ENCODE measurements at regions not wholly inside any gene's neighbourhood (a gene's known extent, or its start where the extent isn't known, plus 50 kb on each side); places are given as distances from the start of the nearest gene placed in this dataset.

- no peak for ATAC-seq (ENCODE audit: insufficient read depth, low read depth)
- Histone ChIP-seq H3K9ac (ENCODE audit: low read depth, low read length) (no peak overlapping the region), H2AFZ (ENCODE audit: low read depth, low read length) (no peak overlapping the region), H3K4me2 (ENCODE audit: insufficient read depth, low read length) (no peak overlapping the region), H3K4me1 (ENCODE audit: insufficient read depth, low read length) (no peaks in the 10 kb centered on the region), H3K4me3 (ENCODE audit: low read depth in 1 of 2, low read length in 2 of 2) (no peak overlapping the region), H3K27ac (ENCODE audit: low read length) (no peak overlapping the region), H4K20me1 (ENCODE audit: insufficient read depth, low read length) (no peaks in the 10 kb centered on the region), H3K27me3 (ENCODE audit: insufficient read depth, low read length, poor library complexity) (no peaks in the 10 kb centered on the region), H3K9me3 (ENCODE audit: insufficient read depth, low read length, severe bottlenecking) (no peaks in the 10 kb centered on the region), H3K36me3 (ENCODE audit: insufficient read depth, low read length) (no peaks in the 10 kb centered on the region), H3K79me2 (ENCODE audit: insufficient read depth, low read length) (no peaks in the 10 kb centered on the region)
- no peak for TF ChIP-seq CTCF (IDR thresholded peaks at IDR 0.05; ENCODE audit: borderline replicate concordance, extremely low read depth, low read length, poor library complexity, severe bottlenecking)
- no peak for TF ChIP-seq EZH2 (IDR thresholded peaks at IDR 0.05; ENCODE audit: borderline replicate concordance, low read depth, low read length, severe bottlenecking)
- no peak for DNase-seq
Measured at GRCh38 chr14:58769011-58769643, 131.4 kb downstream of the DACT1 start.

GRCh38 chr14:58769771-58770170 is 132.0 kb downstream of the DACT1 start:
- TF ChIP-seq CTCF (IDR thresholded peaks at IDR 0.05; ENCODE audit: borderline replicate concordance, extremely low read depth, low read length, poor library complexity, severe bottlenecking) (no peak), EZH2 (IDR thresholded peaks at IDR 0.05; ENCODE audit: borderline replicate concordance, low read depth, low read length, severe bottlenecking) (no peak)
- H3K4me1 ChIP-seq (ENCODE audit: insufficient read depth, low read length), result no peaks in the 10 kb centered on the region
- no peak overlapping the region for H3K4me3 ChIP-seq (ENCODE audit: low read depth in 1 of 2, low read length in 2 of 2)
- DNase-seq (no peak), ATAC-seq (ENCODE audit: insufficient read depth, low read depth) (no peak)
- no peaks in the 10 kb centered on the region for H3K36me3 ChIP-seq (ENCODE audit: insufficient read depth, low read length)
- H3K9ac ChIP-seq (ENCODE audit: low read depth, low read length), result no peak overlapping the region
- H3K27me3 ChIP-seq (ENCODE audit: insufficient read depth, low read length, poor library complexity), result no peaks in the 10 kb centered on the region
- H3K27ac ChIP-seq (ENCODE audit: low read length), result no peak overlapping the region
- no peak overlapping the region for H2AFZ ChIP-seq (ENCODE audit: low read depth, low read length)
- no peak overlapping the region for H3K4me2 ChIP-seq (ENCODE audit: insufficient read depth, low read length)
- no peaks in the 10 kb centered on the region for H3K9me3 ChIP-seq (ENCODE audit: insufficient read depth, low read length, severe bottlenecking)
- H3K79me2 ChIP-seq (ENCODE audit: insufficient read depth, low read length), result no peaks in the 10 kb centered on the region
- H4K20me1 ChIP-seq (ENCODE audit: insufficient read depth, low read length), result no peaks in the 10 kb centered on the region

- Histone ChIP-seq H3K9me3 (ENCODE audit: insufficient read depth, low read length, severe bottlenecking) (no peaks in the 10 kb centered on the region), H4K20me1 (ENCODE audit: insufficient read depth, low read length) (no peaks in the 10 kb centered on the region), H3K4me1 (ENCODE audit: insufficient read depth, low read length) (no peaks in the 10 kb centered on the region), H3K4me2 (ENCODE audit: insufficient read depth, low read length) (no peak overlapping the region), H3K27me3 (ENCODE audit: insufficient read depth, low read length, poor library complexity) (no peaks in the 10 kb centered on the region), H3K36me3 (ENCODE audit: insufficient read depth, low read length) (no peaks in the 10 kb centered on the region), H3K27ac (ENCODE audit: low read length) (no peak overlapping the region), H3K9ac (ENCODE audit: low read depth, low read length) (no peak overlapping the region), H3K4me3 (ENCODE audit: low read depth in 1 of 2, low read length in 2 of 2) (no peak overlapping the region), H2AFZ (ENCODE audit: low read depth, low read length) (no peak overlapping the region), H3K79me2 (ENCODE audit: insufficient read depth, low read length) (no peaks in the 10 kb centered on the region)
- DNase-seq (no peak), ATAC-seq (ENCODE audit: insufficient read depth, low read depth) (no peak)
- TF ChIP-seq CTCF (IDR thresholded peaks at IDR 0.05; ENCODE audit: borderline replicate concordance, extremely low read depth, low read length, poor library complexity, severe bottlenecking), result no peak
- TF ChIP-seq EZH2 (IDR thresholded peaks at IDR 0.05; ENCODE audit: borderline replicate concordance, low read depth, low read length, severe bottlenecking), result no peak
Measured at GRCh38 chr14:58770491-58770982, 132.8 kb downstream of the DACT1 start.

Data from DND-41 (cell line).